PFSK-1 (cell line): ENCODE measurements at regions not wholly inside any gene's neighbourhood (a gene's known extent, or its start where the extent isn't known, plus 50 kb on each side); places are given as distances from the start of the nearest gene placed in this dataset.

Experiments
- FOXP2 ChIP-seq: optimal IDR thresholded peaks from 2 replicates; pipeline ENCODE3; 2011; ENCODE audit warnings: borderline replicate concordance, control low read depth, inconsistent platforms; ENCODE audit not compliant: insufficient read depth; ENCODE audit errors: extremely low read length, extremely low read depth
- POLR2AphosphoS5 ChIP-seq: IDR thresholded peaks from 2 replicates; pipeline ENCODE4 v1.6.1; 2012; ENCODE audit warnings: low read depth, mild to moderate bottlenecking, control low read depth, low read length, moderate library complexity
- REST ChIP-seq, 2 experiments: IDR thresholded peaks; 2 replicates each; pipeline versions ENCODE4 v1.6.1 to v1.8.0; 2011 to 2012; ENCODE audit warnings: low read depth in 2 of 2, low read length in 2 of 2, control low read depth in 1 of 2, inconsistent platforms in 1 of 2, mild to moderate bottlenecking in 1 of 2, moderate library complexity in 1 of 2; ENCODE audit not compliant: insufficient read depth in 1 of 2
- SIN3A ChIP-seq: IDR thresholded peaks from 2 replicates; pipeline ENCODE4 v1.6.1; 2012; ENCODE audit warnings: mild to moderate bottlenecking, low read length, moderate library complexity, borderline replicate concordance; ENCODE audit not compliant: insufficient read depth
- TAF1 ChIP-seq: IDR thresholded peaks from 2 replicates; pipeline ENCODE4 v1.6.1; 2012; ENCODE audit warnings: low read length, control low read depth, borderline replicate concordance; ENCODE audit not compliant: insufficient read depth

DNA sequence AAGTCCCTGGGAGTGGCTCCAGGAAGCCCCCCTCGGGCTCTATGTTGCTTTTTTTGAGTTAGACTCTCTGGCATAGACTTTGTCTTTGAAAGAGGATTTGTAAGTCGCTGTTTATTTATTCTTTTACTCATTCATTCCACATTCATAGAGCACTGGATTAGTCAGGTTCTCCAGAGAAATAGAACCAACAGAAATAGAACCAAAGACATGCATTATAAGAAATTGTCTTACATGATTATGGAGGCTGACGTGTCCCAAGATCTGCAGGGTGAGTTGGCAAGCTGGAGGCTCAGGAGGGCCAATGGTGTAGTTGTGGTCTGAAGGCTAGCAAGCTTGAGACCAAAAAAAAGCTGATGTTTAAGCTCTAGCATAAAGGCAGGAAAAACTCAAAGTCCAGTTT lies 98.3 kb upstream of the CHD6 start:
- TF ChIP-seq FOXP2 (no peak), SIN3A (no peak), TAF1 (no peak), REST (IDR thresholded peaks at IDR 0.05; ENCODE audit: insufficient read depth in 1 of 2, low read depth in 2 of 2, low read length in 2 of 2) (no peak), POLR2AphosphoS5 (no peak)

- TF ChIP-seq POLR2AphosphoS5 (no peak), FOXP2 (no peak)
Measured at GRCh38 chr20:41715526-41715925, 97.3 kb upstream of the CHD6 start.

DNA sequence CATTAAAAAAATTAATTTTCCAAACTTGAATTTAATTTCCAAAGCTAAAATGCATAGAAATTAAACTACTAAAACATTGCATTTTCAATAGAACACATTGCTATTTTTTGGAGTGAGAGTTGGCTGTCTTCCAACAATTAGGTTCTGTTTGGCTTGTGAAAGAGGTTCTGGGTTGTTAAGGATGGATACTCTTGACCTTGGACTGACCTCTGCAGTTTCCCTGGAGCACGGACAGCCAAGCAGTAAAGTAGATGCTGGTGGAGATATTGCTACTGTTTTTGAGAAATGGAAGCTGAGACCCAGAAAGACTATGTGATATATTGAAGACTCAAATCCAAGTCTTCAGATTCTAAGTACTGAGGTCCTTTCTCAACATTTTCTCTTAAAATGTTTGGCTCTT lies 95.9 kb upstream of the CHD6 start:
- TF ChIP-seq FOXP2 = no peak
- no peak for TF ChIP-seq POLR2AphosphoS5
- TF ChIP-seq SIN3A = no peak
- no peak for TF ChIP-seq TAF1
- TF ChIP-seq REST (IDR thresholded peaks at IDR 0.05; ENCODE audit: insufficient read depth in 1 of 2, low read depth in 2 of 2, low read length in 2 of 2) = no peak

DNA sequence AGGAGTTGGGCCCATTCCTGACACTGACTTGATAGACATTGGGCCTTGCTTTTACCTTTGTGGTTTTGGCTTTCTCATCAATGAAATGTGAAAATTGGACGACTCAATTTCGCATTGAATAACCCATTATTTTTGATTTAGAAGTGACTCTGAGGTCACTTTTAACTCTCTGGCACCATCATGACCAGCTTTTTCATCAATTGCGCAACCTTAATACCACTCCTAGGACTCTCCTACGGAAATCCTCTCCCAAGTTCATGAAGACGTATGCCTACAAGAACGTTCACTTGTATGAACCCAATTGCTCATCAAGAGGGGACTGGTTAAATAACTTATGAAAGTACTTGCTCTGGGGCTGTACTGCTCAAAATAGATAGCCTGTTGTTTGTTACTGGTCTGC lies 86.7 kb upstream of the CHD6 start:
- TF ChIP-seq REST (IDR thresholded peaks at IDR 0.05; ENCODE audit: insufficient read depth in 1 of 2, low read depth in 2 of 2, low read length in 2 of 2) (no peak), TAF1 (no peak), FOXP2 (no peak), SIN3A (no peak), POLR2AphosphoS5 (no peak)

DNA sequence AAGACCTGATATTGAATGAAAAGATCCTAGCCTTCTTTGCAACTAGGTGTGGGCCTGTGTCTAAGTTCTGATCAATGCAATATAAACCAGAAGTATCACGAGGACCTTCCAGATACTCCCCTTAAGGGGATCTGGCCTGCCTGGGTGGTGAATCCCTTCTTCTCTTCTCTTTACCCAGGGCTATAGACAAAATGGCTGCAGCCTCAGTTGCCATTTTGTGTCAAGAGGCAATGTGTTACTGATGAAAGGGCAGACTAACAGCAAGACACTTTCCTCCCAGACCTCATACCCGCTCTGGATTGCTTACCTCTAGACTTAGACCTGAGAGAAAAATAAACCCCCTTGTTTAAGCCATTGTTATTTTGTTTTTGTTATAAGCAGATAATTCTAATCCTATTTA lies 84.5 kb upstream of the CHD6 start:
- TF ChIP-seq FOXP2 (no peak), SIN3A (no peak)

- TF ChIP-seq POLR2AphosphoS5 = no peak
- no peak for TF ChIP-seq TAF1
- TF ChIP-seq REST (IDR thresholded peaks at IDR 0.05; ENCODE audit: insufficient read depth in 1 of 2, low read depth in 2 of 2, low read length in 2 of 2) = no peak
- TF ChIP-seq FOXP2 = no peak
- TF ChIP-seq SIN3A = no peak
Measured at GRCh38 chr20:41701588-41702348, 83.6 kb upstream of the CHD6 start.
